GM12874 (cell line): ENCODE measurements at regions not wholly inside any gene's neighbourhood (a gene's known extent, or its start where the extent isn't known, plus 50 kb on each side); places are given as distances from the start of the nearest gene placed in this dataset.

Source experiments
- CTCF ChIP-seq: IDR thresholded peaks from 2 replicates; pipeline ENCODE4 v1.5.1; 2011; ENCODE audit warnings: low read depth, mild to moderate bottlenecking, control low read depth, low read length, moderate library complexity; ENCODE audit not compliant: insufficient read depth

GRCh38 chr3:163951397-163951987 is 1126.8 kb downstream of the SI start:
- TF ChIP-seq CTCF: no peak

- no peak for TF ChIP-seq CTCF
Measured at GRCh38 chr3:163946785-163947184, 1131.5 kb downstream of the SI start.

- TF ChIP-seq CTCF: no peak
Measured at GRCh38 chr3:163943664-163944063, 1134.6 kb downstream of the SI start.

GRCh38 chr3:163939926-163940325 is 1138.4 kb downstream of the SI start:
- no peak for TF ChIP-seq CTCF

- TF ChIP-seq CTCF: no peak
Measured at GRCh38 chr3:163936543-163936942, 1141.8 kb downstream of the SI start.

GRCh38 chr3:163935411-163935810 is 1142.9 kb downstream of the SI start:
- no peak for TF ChIP-seq CTCF

GRCh38 chr3:163929069-163929652 is 1149.1 kb downstream of the SI start:
- no peak for TF ChIP-seq CTCF
